Epithelial cell of proximal tubule (primary cell): ENCODE measurements at regions not wholly inside any gene's neighbourhood (a gene's known extent, or its start where the extent isn't known, plus 50 kb on each side); places are given as distances from the start of the nearest gene placed in this dataset.

ENCODE experiments used
- DNase-seq: peaks from one replicate; pipeline ENCODE4 v3.0.0-alpha.2; 2011; ENCODE audit warnings: low read depth
- H3K4me3 ChIP-seq: 2 replicates; pipeline ENCODE4 v1.5.1; 2011; ENCODE audit warnings: low read depth, mild to moderate bottlenecking, low read length
- CTCF ChIP-seq: conservative IDR thresholded peaks from 2 replicates; pipeline ENCODE4 v1.5.1; 2012; ENCODE audit warnings: low read depth, mild to moderate bottlenecking, low read length

- no peak for DNase-seq
- no peak overlapping the region for H3K4me3 ChIP-seq
- no peak for TF ChIP-seq CTCF
Measured at GRCh38 chr3:115218859-115219258, 71.8 kb upstream of the ZBTB20 start.

GRCh38 chr3:115224687-115225086 lies 77.6 kb upstream of the ZBTB20 start:
- DNase-seq: no peak
- no peak overlapping the region for H3K4me3 ChIP-seq
- TF ChIP-seq CTCF: no peak

GRCh38 chr3:115226844-115227445 lies 79.9 kb upstream of the ZBTB20 start:
- no peak overlapping the region for H3K4me3 ChIP-seq
- no peak for DNase-seq
- TF ChIP-seq CTCF: no peak

- DNase-seq: no peak
Measured at GRCh38 chr3:115227461-115227860, 80.4 kb upstream of the ZBTB20 start.

GRCh38 chr3:115228266-115228665 lies 81.2 kb upstream of the ZBTB20 start:
- no peak for DNase-seq
- no peak overlapping the region for H3K4me3 ChIP-seq
- no peak for TF ChIP-seq CTCF

More at GRCh38 chr3:115227461-115227860, 80.4 kb upstream of the ZBTB20 start:
- no peak for TF ChIP-seq CTCF
- no peak overlapping the region for H3K4me3 ChIP-seq

- TF ChIP-seq CTCF: no peak
- no peak overlapping the region for H3K4me3 ChIP-seq
- no peak for DNase-seq
Measured at GRCh38 chr3:115232167-115232566, 85.1 kb upstream of the ZBTB20 start.

GRCh38 chr3:115233021-115233420 lies 85.9 kb upstream of the ZBTB20 start:
- no peak for TF ChIP-seq CTCF
- DNase-seq: no peak
- H3K4me3 ChIP-seq: no peak overlapping the region
